ENCODE measurements at regions not wholly inside any gene's neighbourhood (a gene's known extent, or its start where the extent isn't known, plus 50 kb on each side); places are given as distances from the start of the nearest gene placed in this dataset.

DNA sequence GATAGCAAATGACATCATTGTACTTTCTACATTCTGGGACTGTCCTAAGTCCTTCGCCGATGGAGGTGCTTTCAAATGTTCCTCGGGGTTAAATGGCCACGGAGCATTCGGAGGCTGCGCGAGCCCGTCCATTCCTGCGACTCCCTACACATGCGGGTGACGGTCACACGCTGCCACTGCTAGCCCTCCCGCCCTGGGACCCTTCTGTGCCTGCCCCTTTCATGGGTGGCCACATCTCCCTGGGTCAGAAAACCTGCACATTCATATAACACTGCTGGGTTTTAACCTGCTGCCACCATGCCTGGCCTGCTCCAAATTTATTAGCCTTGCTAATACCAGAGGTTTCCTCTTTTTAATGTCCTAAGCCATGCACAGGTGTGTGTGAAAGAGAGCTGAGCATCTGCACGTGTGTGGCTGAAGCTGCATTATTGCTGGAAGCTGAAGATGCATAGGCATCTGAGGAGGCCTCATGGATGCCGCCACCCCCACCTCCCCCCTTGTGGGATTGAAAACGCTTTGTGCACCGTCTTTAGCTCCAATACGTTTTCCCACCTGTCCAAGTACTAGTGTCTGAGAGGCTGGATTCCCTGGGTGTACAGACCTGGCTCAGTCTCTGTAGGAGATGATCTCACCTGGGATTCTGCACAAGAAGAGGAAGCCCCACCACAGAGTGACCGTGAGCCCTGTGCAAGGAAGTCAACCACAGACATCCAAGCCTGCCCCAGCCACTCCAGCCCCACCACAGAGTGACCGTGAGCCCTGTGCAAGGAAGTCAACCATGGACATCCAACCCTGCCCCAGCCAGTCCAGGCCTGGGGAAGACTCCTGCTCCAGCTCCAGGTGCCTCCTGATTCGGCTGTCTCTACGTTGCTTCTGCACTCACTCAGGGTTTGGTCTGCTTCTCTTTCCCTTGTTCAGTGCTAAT lies 626.4 kb downstream of the BRD1 start:
- TF ChIP-seq, protein P1, sequence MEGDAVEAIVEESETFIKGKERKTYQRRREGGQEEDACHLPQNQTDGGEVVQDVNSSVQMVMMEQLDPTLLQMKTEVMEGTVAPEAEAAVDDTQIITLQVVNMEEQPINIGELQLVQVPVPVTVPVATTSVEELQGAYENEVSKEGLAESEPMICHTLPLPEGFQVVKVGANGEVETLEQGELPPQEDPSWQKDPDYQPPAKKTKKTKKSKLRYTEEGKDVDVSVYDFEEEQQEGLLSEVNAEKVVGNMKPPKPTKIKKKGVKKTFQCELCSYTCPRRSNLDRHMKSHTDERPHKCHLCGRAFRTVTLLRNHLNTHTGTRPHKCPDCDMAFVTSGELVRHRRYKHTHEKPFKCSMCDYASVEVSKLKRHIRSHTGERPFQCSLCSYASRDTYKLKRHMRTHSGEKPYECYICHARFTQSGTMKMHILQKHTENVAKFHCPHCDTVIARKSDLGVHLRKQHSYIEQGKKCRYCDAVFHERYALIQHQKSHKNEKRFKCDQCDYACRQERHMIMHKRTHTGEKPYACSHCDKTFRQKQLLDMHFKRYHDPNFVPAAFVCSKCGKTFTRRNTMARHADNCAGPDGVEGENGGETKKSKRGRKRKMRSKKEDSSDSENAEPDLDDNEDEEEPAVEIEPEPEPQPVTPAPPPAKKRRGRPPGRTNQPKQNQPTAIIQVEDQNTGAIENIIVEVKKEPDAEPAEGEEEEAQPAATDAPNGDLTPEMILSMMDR (IDR thresholded peaks at IDR 0.05) = no peak
- TF ChIP-seq POLR2A (IDR thresholded peaks at IDR 0.05) = no peak

All from heart left ventricle (tissue), 13 donors.